Kidney (tissue), 13 donors: ENCODE measurements at regions not wholly inside any gene's neighbourhood (a gene's known extent, or its start where the extent isn't known, plus 50 kb on each side); places are given as distances from the start of the nearest gene placed in this dataset.

Experiments
- DNase-seq, 5 donors: peaks; one replicate each; pipeline ENCODE4 v3.0.0-alpha.2; 2013 to 2020
- FAIRE-seq: peaks from 2 replicates; lab custom pipeline; 2012; peaks lifted over from hg19 to GRCh38; lab: Jason Lieb, UNC
- H3K27ac ChIP-seq, 2 donors: one replicate each; pipeline ENCODE4 v1.7.0; 2013; ENCODE audit warnings: low read depth in 2 of 2, low read length in 2 of 2, inconsistent platforms in 1 of 2
- H3K27me3 ChIP-seq: one replicate; pipeline ENCODE4 v1.7.1; 2013; ENCODE audit warnings: low read length, inconsistent platforms; ENCODE audit not compliant: control insufficient read depth, insufficient read depth
- H3K36me3 ChIP-seq, 3 donors: one replicate each; pipeline versions ENCODE4 v1.7.0 to v1.7.1; 2013; ENCODE audit warnings: low read length in 3 of 3, control low read depth in 1 of 3, inconsistent platforms in 1 of 3; ENCODE audit not compliant: insufficient read depth in 3 of 3, control insufficient read depth in 2 of 3
- H3K4me1 ChIP-seq, 3 donors: one replicate each; pipeline versions ENCODE4 v1.7.0 to v1.7.1; 2013; ENCODE audit warnings: low read length in 3 of 3, inconsistent platforms in 1 of 3, low read depth in 1 of 3; ENCODE audit not compliant: control insufficient read depth in 2 of 3, insufficient read depth in 2 of 3
- H3K4me3 ChIP-seq, 3 donors: one replicate each; pipeline versions ENCODE4 v1.7.0 to v1.8.1; 2013; ENCODE audit warnings: low read length in 3 of 3, control low read depth in 1 of 3, inconsistent platforms in 1 of 3
- H3K9ac ChIP-seq, 3 donors: one replicate each; pipeline versions ENCODE4 v1.7.0 to v1.7.1; 2013; ENCODE audit warnings: low read length in 3 of 3, control low read depth in 1 of 3, inconsistent platforms in 1 of 3
- H3K9me3 ChIP-seq, 3 donors: one replicate each; pipeline versions ENCODE4 v1.7.0 to v1.7.1; 2013; ENCODE audit warnings: low read length in 3 of 3, control low read depth in 1 of 3, inconsistent platforms in 1 of 3; ENCODE audit not compliant: control insufficient read depth in 2 of 3, insufficient read depth in 1 of 3
- intact Hi-C: fragments of 100-400 bp; cut with DNase I; formaldehyde crosslinking; loops from one replicate; pipeline ENCODE4 v1.11.1; 2022
- TF ChIP-seq, protein P1 (sequence below): IDR thresholded peaks from 3 replicates; pipeline ENCODE4 v1.5.1; 2012; ENCODE audit warnings: mild to moderate bottlenecking, moderate library complexity, borderline replicate concordance; ENCODE audit not compliant: insufficient read depth; ENCODE audit errors: extremely low read depth
- donor health status: control.
- donor health status: control.
- donor health status: control.
- donor health status: control.
- donor health status: control.
- donor health status: DM: yes; HTN: yes; CAD: no.
- donor health status: Normal renal cell carcinoma (clear cell type).

DNA sequence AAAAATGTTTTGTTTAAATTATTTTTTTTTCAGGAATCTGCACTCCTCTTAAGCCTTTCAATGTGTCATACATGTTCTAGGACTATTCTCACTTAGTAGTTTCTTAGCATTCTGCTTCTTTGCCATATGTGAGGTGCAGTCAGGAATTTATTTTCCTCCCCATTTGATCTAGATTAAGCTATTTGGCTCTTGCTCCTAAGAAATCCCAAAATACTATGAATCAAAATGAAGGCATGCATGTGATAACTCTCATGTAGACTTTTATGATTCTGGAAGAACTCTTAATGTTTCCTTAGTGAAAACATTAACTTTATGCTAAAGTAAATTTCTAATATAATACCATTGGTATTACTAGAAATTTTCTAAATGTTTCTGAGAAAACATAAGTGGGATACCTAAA, 664.5 kb downstream of the RAPGEF2 start:
- TF ChIP-seq, protein P1, sequence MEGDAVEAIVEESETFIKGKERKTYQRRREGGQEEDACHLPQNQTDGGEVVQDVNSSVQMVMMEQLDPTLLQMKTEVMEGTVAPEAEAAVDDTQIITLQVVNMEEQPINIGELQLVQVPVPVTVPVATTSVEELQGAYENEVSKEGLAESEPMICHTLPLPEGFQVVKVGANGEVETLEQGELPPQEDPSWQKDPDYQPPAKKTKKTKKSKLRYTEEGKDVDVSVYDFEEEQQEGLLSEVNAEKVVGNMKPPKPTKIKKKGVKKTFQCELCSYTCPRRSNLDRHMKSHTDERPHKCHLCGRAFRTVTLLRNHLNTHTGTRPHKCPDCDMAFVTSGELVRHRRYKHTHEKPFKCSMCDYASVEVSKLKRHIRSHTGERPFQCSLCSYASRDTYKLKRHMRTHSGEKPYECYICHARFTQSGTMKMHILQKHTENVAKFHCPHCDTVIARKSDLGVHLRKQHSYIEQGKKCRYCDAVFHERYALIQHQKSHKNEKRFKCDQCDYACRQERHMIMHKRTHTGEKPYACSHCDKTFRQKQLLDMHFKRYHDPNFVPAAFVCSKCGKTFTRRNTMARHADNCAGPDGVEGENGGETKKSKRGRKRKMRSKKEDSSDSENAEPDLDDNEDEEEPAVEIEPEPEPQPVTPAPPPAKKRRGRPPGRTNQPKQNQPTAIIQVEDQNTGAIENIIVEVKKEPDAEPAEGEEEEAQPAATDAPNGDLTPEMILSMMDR: no peak
- Histone ChIP-seq H3K9ac (no peak overlapping the region), H3K36me3 (no peaks in the 10 kb centered on the region), H3K27me3 (no peaks in the 10 kb centered on the region), H3K4me3 (no peak overlapping the region), H3K4me1 (no peaks in the 10 kb centered on the region), H3K9me3 (no peaks in the 10 kb centered on the region), H3K27ac (no peak overlapping the region)
- peak in 1 of 5 donors; percentile 16 for DNase-seq
- no peak for FAIRE-seq
- intact Hi-C loops: no loop called here

DNA sequence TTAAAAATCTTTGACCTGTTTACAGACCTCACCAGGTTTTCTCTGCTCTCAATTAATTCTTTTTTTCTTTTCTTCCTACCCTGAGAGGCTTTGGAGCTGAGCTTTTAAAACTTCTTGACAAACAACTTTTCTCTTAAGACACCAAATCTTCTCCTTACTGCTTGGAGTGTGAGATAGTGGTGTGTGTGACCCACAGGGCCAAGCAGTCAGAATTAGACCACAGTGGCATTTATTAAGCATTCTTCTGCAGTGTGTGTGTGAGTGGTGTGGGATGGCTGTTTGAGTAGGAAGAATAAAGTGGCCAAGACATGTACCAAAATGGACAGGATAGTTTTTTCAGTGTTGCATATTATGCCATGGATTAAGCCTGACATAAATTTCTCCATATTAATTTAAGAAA, 665.1 kb downstream of the RAPGEF2 start:
- Histone ChIP-seq H3K9me3 (no peaks in the 10 kb centered on the region), H3K27ac (no peak overlapping the region), H3K4me3 (no peak overlapping the region), H3K4me1 (no peaks in the 10 kb centered on the region), H3K27me3 (no peaks in the 10 kb centered on the region), H3K9ac (no peak overlapping the region), H3K36me3 (no peaks in the 10 kb centered on the region)
- intact Hi-C loops: no loop called here
- no peak for FAIRE-seq
- TF ChIP-seq, protein P1: no peak
- no peak for DNase-seq

DNA sequence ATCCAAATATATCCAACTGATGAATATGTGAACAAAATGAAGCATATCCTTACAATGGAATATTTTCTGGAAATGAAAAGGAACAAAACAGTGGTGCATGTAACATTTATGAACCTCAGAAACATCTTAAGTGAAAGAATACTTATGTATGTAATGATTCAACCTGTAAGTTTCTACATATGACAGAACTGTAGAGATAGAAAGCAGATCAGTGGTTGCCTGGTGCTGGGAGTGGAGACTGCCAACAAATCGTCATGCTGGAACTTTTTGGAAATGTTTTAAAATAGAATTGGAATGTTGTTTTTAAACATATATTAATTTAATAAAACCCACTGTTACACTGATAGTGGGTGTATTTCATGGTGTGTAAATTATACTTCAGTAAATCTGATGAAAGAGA, 667.5 kb downstream of the RAPGEF2 start:
- Histone ChIP-seq H3K27ac (no peak overlapping the region), H3K27me3 (no peaks in the 10 kb centered on the region), H3K4me3 (no peak overlapping the region), H3K36me3 (no peaks in the 10 kb centered on the region), H3K9me3 (no peaks in the 10 kb centered on the region), H3K9ac (no peak overlapping the region), H3K4me1 (no peaks in the 10 kb centered on the region)
- DNase-seq: no peak
- intact Hi-C loops: no loop called here
- no peak for FAIRE-seq
- TF ChIP-seq, protein P1: no peak

DNA sequence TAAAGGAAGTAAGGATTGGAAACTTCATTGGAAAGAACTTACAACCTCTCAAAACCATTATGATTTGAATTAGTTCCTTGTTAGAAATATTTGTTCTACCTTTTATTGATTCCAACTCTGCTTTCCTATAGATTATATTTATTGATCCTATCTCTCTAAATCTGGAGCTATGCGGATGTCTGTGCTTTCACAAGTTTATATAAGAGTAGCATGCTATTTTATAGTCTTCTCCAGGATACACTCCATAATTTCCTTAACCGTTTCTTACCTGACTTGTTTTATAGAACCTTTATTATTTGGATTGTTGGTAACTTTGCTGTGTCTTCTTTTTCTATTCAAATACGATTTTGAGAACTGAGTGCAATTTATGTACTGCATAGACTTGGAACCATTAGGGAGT, 668.1 kb downstream of the RAPGEF2 start:
- FAIRE-seq (no peak), DNase-seq (no peak)
- Histone ChIP-seq H3K4me3 (no peak overlapping the region), H3K27ac (no peak overlapping the region), H3K4me1 (no peaks in the 10 kb centered on the region), H3K27me3 (no peaks in the 10 kb centered on the region), H3K36me3 (no peaks in the 10 kb centered on the region), H3K9me3 (no peaks in the 10 kb centered on the region), H3K9ac (no peak overlapping the region)
- intact Hi-C loops: no loop called here
- TF ChIP-seq, protein P1: no peak
